GM19035 (cell line): ENCODE measurements at regions not wholly inside any gene's neighbourhood (a gene's known extent, or its start where the extent isn't known, plus 50 kb on each side); places are given as distances from the start of the nearest gene placed in this dataset.

Experiments used
- ATAC-seq: cut with Tn5 transposase; IDR thresholded peaks from one replicate; pipeline ENCODE4 v1.9.1; 2021; ENCODE audit not compliant: unreplicated experiment

DNA sequence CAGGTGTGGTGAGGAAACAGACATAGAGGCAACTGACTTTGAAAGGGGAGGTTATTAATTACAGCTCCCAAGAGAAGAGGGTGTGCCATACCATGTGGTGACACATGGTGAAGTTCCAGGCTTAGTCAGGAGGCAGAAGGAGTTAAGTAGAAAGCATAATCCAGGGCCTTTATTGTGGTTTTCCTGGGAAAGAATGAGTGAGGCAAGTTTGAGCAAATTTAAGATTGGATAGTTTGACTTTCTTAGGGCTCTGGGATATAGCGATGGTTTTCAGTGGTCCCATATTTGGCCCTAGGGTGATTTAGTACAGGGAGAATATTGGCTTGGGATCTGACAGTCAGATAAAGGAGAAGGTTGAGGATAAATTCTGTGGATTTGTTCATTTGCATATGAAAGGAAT is 495.9 kb upstream of the FSTL5 start:
- ATAC-seq: no peak

DNA sequence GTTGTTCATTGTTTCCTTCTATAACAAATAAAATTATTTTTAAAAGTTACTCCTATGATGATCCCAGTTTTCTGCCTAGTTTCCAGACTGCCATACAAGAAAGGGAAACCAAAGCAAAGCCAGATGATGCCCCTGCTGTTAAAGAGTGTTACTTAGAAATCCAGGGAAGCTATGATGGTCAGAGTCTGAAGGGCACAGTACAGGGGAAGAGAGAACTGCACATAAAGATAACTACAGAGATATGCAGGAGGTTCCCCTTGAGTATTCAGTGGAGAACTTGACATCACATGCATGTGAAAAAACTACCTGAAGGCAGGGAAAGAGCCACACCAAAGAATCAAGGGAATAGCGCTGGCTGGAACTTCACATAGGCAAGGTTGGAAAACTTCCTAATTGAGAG is 494.2 kb upstream of the FSTL5 start:
- no peak for ATAC-seq

DNA sequence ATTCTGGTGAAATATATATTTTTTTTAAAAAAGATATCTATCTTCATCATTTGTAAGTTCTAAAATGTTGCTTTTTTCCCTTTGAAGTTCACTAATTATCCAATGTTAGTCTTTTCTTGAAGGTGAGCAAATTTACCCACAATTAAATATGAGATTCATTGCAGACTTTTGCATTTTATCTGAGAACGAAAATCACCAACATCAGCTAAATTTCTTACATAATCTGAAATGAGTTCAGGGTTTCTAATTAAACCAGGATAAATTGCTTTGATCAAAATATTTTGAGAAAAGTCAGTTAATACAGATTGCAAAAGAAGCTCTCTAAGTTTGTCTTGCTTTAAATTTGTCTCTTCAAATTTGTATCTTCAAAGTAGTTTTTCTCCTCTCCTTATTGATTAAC is 486.4 kb upstream of the FSTL5 start:
- ATAC-seq: no peak

DNA sequence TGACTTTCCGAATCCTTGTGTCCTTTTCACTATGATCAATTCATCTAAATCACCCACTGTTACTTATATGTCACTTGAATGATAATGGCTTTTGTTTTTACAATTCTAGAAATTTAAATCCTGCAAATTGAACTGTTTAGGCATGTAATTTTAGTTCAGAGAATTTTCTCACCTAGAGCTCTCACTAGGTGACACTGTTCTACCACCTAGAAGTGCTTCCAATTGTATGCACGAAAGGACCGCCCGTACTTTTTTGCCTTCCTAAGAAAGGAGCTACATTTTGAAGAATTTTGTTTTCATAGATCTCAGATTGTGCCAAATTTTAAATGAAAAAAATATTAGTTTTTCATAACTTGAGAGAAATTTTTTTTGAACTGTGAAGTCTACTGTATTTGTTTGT is 481.6 kb upstream of the FSTL5 start:
- no peak for ATAC-seq

DNA sequence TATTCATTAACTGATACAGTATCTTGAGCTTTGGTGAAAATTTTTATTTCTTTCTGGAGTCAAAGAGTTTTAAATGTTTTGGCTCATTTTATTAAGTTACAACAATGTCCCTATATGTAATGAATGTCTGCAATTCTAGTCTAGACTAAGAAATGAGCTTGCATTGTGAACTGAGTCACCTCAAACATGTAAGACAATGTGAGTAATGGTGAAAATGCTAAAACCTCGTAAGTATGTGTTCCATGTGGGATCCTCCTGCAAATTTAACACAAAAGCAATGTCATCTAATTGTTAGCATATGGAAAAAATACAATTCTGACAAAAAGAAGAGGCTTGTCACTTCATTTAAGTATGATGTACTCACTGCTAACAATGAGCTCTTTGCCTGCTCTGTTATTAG is 480.5 kb upstream of the FSTL5 start:
- no peak for ATAC-seq

DNA sequence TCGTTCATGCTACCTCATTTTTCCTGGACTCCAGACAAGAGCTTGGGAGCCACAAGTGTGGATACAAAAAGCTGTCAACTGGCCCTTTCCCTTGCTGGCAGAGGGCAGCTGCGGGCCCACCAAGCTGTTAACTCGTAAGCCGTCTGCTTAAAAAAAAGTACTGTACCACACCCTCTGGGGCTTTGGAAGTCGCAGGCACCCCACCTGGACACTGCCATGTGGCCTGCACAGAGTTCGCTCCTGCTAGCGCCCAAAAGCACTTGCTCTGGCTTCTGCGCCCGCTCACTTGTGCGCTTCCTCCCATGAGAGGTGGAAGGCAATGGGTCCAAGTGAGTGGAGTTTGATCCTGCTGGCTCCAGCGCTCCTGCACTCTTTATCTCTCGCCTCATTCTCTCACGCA is 476.4 kb upstream of the FSTL5 start:
- ATAC-seq: no peak

DNA sequence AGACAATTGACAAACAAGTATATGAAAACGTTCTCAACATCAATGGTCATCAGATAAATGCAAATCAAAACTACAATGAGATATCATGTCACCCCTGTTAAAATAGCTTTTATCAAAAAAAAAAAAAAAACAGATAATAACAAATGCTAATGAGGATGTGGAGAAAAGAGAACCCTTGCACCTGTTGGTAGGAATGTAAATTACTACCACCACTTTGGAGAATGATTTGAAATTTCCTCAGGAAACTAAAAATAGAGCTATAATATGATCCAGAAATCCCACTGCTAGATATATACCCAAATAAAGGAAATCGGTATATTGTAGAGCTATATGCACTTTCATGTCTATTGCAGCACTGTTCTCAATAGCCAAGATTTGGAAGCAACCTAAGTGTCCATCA is 470.6 kb upstream of the FSTL5 start:
- ATAC-seq: no peak

DNA sequence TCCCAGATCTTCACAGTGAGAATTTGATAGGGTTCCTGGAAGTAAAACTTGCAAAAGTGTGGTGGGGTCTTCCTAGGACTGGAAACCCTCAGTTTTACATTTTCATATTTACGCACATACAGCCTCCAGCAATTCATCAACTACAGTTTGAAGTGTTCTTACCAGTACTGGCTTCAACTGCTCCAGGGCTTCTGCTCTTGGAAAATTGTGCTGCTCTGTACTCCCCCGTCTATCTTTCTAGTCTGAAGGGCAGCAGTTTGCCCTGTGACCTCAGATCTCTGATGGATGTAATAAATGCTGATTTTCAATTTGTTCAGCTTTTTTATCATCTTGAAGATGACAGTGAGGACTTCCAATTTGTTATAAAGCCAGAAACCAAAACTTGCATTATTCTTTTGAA is 458.9 kb upstream of the FSTL5 start:
- no peak for ATAC-seq

DNA sequence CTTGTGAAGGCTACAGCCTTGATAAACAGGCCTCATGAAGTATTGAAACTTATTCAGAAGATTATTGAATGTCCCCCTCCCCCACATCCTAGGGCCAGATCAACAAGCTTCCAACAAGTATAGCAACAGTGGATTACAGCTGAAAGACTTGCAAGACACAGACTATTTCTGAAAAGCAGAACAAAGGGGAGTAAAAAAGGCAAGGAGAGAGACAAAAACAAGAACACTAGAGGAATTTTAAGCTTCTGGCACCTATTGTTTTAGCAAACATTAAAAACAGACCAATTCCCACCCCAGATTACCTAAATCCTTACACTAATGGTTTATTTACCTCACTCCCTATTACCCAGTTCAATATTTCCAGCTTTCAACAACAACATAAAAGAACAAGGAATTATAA is 446.3 kb upstream of the FSTL5 start:
- no peak for ATAC-seq

DNA sequence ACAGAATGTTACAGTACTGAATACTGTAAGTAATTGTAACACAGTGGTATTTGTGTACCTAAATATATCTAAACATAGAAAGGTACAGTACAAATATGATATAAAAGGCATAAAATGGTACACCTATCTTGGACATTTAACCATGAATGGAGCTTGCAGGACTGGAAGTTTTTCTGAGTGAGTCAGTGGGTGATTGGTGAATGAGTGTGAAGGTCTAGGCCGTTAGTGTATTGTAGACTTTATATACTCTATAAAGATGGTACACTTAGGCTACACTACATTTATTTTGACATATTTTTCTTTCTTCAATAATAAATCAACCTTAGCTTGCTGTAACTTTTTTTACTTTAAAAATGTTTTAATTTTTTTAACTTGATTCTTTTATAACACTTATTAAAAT is 422.5 kb upstream of the FSTL5 start:
- ATAC-seq: no peak

DNA sequence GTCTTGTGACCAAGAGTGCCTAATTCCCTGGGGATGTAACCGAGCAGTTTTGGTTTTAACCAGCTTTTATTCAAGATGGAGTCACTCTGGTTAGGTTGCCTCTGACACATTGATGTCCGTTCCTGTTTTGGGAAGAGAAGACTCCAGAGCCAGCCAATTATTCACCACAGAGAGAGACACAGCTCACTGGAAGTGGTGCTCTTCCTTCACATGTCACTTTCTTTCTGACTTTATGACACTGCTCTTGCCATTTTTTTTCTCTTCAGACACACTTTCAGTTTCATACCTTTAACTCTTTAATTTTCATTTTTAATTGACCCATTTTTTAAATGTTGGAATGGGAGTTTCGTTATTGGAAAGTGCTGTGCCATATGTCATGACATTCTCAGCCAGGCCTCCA is 418.4 kb upstream of the FSTL5 start:
- no peak for ATAC-seq

DNA sequence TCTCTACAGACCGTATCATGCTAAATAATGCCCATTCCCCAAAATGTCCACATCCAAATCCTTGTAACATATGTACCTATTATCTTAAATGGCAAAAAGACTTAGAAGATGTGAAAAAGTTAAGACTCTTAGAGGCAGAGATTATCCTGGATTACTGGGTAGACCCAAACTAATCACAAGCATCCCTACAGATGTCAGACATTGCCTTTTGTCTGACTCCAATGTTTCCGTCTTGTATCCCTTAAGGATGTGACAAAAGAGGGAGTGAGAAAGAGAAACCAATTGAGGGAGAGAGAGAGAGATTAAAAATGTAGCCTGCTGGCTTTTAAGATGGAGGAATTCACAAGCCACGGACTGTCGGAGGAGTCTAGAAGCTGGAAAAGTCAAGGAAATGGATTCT is 401.9 kb upstream of the FSTL5 start:
- ATAC-seq: no peak

DNA sequence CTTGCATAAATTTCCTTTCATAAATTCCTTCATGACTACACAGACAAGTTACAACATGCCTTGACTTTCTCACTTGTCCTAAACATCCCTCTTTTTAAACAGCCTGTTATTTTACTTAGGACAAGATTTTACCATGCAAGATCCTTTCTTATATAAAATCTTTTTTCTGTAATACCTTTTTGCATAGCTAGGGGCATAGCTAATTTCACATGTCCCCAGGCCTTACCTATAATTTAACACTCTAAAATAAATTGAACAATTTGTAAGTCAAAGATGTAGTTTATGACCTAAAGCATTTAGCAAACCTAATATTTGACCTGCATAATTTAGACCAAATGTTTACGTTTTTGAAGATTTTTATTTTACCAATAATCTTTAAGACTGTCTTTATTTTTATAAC is 396.3 kb upstream of the FSTL5 start:
- ATAC-seq: no peak

DNA sequence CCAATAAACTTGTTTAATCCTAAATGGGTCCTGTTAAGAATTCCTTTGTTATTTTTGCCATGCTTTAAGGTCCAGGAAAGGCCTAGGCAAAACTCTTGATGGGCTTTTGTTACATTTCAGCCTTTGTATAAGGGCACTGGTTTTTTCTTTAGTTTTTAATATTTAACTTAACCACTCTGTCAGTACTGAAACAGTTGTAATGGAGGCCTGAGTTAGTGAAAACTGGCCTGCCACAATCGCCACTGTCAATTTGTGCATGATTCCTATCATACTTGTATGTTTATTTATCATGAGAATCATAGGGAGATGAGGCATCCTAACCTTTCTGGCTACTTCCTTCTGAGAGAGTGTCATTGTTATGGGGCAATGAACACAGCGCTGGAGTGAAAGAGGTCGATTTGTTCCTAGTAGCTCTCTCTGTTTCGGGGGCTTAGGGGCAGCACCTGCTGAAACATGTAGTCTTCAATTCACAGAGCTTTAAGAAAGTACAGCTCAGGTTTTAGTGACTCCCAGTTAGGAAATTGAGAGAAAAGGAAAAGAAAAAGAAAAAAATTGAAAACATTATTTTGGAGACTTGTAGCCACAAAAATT is 393.8 kb upstream of the FSTL5 start:
- ATAC-seq: no peak

DNA sequence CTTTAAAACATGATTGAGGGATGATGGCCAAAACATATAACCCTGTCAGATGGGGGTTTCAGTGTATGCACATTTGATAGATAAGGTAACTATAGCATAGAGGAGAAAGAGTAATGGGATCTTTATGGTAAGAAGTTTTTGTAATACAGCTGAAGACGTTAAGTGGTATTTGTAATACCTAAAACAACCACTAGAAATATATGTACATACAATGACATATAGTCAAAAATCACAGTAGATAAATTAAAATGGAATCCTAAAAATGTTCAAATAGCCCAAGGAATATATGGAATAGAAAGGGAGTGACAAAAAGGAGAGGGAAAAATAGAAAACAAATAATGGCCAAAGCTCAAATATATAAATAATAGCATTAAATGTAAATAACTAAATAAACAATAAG is 371.3 kb upstream of the FSTL5 start:
- no peak for ATAC-seq

DNA sequence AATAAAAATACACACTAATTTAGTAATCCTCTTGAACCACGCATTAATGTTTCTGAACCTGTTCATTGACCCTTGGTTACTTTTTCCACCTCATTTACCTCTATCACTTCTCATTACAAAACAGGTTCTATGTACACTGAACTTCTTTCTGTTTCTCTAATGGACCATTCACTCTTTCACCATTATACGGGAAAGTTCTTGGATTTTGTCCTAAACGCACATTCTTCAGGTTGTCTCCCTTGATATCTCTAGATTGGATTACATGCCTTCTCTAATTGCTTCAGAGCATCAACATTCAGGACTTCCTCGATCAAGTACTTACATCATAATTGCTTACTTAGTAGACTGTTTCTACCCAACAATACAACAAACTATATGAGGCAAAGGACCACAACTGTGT is 359.4 kb upstream of the FSTL5 start:
- no peak for ATAC-seq

DNA sequence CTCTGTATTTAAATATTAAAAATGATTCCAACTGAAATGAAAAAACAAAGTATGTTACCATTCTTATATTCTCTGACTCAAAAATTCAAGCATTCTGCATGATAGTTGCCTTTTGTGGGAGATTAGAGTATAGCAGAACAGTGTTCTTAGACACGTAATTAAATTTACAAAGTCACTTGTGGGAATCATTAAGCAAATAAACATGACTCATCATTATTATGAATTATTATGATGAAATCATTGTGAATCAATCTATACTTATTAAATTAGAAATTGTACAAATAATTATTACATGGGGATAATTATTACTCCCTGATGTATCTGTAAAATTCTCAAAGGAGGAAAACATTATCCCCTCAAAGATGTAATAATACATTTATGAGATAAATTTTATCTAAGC is 358.9 kb upstream of the FSTL5 start:
- ATAC-seq: no peak

DNA sequence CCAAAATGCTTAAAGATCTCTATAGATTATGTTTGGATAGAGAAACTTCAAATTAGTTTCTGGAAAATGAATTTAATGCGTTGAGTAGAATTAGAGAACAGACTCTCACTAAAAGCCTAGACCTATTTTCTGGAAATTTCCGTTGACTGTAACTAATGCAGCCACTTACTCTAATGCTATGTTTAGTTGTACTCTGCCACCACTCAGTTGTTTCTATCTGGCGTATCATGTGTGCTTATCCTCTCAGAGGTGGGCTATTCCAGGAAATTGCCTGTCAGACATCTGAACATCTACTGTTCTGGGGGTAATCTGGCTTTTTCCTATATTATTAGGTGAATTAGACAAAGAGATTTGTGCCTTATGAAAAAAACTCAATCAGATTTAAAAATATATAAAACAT is 347.1 kb upstream of the FSTL5 start:
- ATAC-seq: no peak

DNA sequence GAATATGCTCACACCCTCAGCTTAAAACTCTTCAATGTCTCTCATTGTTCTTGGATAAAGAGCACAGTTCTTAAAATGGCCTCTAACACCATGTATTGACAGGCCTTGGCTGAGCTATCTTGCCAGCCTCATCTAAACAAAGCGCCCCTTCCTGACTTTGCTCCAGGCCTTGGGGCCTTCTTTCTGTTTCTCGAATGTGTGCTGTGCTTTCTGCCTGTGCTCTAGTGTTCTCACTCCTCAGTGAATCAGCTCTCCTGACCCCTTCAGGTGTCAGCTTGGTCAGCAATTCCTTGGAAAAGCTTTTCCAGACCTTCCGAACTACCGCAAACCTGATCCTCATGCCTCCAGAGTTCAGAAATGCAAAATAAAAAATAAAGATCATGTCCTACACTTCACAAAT is 346.3 kb upstream of the FSTL5 start:
- no peak for ATAC-seq

DNA sequence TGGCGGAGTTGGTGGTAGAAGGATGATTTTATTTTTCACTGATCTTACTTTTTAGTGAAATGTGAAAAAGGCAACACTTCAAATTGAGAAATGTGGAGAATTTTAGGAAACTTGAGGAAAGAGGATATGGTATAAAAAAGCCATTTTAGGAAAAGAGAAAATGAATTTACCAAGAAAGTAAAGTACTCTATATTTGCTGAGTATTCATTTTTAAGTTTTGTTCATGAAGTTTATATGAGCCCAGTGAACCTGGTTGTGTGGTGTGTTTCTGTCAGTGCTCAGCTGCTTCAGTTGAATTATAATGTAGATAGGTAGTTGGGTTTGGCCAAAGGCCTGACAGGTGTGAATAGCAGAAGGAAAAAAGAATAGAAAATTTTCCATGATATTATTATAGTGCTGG is 345.5 kb upstream of the FSTL5 start:
- no peak for ATAC-seq

DNA sequence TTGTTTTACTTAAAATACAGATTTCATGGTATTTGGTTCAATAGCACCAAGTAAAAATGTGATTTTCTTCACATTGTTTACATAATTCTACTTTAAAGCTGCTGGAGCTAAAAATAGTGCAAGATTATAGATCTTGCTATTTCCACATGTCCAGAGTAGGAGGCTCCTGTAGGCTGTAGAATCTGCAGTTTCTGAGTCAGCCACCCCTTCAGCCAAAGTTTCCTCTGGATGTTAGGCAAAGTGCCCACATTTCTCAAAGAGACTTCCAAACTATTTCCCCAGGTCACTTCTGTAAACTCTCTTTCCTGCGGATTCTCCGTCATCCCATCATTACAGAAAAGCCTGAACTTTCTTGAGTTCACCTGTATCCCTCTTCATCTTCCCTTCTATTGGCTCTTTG is 342.5 kb upstream of the FSTL5 start:
- no peak for ATAC-seq

DNA sequence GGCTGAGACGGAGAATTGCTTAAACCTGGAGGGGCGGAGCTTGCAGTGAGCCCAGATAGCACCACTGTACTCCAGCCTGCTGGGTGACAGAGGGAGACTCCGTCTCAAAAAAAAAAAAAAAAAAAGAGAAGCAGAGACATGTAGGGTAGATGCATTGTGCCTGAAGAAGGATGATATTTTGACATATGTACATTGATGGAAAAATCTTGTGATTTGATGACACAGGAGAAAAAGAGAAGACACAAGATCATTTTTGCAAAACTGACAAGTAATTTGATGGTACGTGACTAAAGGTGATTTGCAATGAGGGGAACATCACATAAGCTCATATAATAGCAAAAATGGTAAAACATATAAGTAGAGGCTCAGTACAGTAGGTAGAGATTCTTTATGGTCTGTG is 340.1 kb upstream of the FSTL5 start:
- no peak for ATAC-seq

DNA sequence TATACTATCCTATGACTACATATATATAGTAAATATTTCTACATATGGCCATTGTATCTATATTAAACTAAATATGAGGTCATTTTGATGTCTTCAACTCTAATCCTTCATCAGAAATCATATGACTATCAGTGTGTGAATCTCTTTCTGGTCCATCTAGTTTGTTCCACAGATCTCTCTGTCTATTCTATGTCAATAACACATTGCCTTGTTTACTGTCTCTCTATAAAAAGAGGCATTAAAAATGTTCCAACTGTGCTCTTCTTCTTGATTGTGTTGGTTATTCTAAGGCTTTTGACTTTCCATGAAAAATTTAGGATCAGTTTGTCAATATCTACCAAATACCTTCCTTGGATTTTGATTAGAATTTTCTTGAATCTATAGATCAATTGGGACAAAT is 338.3 kb upstream of the FSTL5 start:
- ATAC-seq: no peak

DNA sequence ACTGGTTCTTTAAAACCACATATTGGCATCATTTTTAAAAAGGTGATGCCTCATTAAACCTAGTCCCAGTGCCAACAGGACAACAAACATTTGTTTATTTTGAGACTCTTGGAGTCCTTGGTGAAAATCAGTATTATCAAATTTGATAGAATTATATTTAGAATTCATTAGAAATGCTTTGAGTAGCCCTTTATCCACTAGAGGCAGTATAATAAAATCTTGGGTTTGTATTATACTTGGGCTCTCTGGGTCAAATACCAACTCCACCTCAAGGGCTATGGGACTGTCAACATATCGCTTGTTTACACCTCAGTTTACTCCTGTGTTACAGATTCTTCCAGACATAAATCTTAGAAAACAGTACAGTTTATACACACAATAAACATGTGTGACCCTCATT is 335.7 kb upstream of the FSTL5 start:
- ATAC-seq: no peak
